ENCODE measurements at regions not wholly inside any gene's neighbourhood (a gene's known extent, or its start where the extent isn't known, plus 50 kb on each side); places are given as distances from the start of the nearest gene placed in this dataset.

- H3K36me3 ChIP-seq: no peaks in the 10 kb centered on the region
- DNase-seq (ENCODE audit: low spot score in 2 of 2): no peak
- no peak overlapping the region for H3K4me3 ChIP-seq
- no peaks in the 10 kb centered on the region for H3K4me1 ChIP-seq
- no peaks in the 10 kb centered on the region for H3K27me3 ChIP-seq
- no peak overlapping the region for H3K27ac ChIP-seq
- 76 to 84% methylated on average over 3 of the region's 3 CpGs for WGBS, 2 donors
- TF ChIP-seq CTCF (IDR thresholded peaks at IDR 0.05): no peak
- TF ChIP-seq EP300 (IDR thresholded peaks at IDR 0.05): no peak
- no peak for TF ChIP-seq POLR2A (IDR thresholded peaks at IDR 0.05)
- no peaks in the 10 kb centered on the region for H3K9me3 ChIP-seq
Observed at GRCh38 chr2:45337481-45337880, 273.6 kb downstream of the SRBD1 start.

- DNase-seq (ENCODE audit: low spot score in 2 of 2): no peak
- Histone ChIP-seq H3K4me1 (no peaks in the 10 kb centered on the region), H3K27ac (no peak overlapping the region), H3K4me3 (no peak overlapping the region), H3K27me3 (no peaks in the 10 kb centered on the region), H3K9me3 (no peaks in the 10 kb centered on the region), H3K36me3 (no peaks in the 10 kb centered on the region)
- TF ChIP-seq POLR2A (IDR thresholded peaks at IDR 0.05) (no peak), CTCF (IDR thresholded peaks at IDR 0.05) (no peak), EP300 (IDR thresholded peaks at IDR 0.05) (no peak)
- 86 to 92% methylated on average over 17 of the region's 17 CpGs for WGBS, 2 donors
Observed at GRCh38 chr2:45334205-45334604, 276.9 kb downstream of the SRBD1 start.

- no peaks in the 10 kb centered on the region for H3K36me3 ChIP-seq
- DNase-seq (ENCODE audit: low spot score in 2 of 2): no peak
- H3K4me1 ChIP-seq: no peaks in the 10 kb centered on the region
- 71 to 88% methylated on average over 1 of the region's 1 CpG for WGBS, 2 donors
- H3K27ac ChIP-seq: no peak overlapping the region
- H3K27me3 ChIP-seq: no peaks in the 10 kb centered on the region
- no peaks in the 10 kb centered on the region for H3K9me3 ChIP-seq
- no peak for TF ChIP-seq EP300 (IDR thresholded peaks at IDR 0.05)
- TF ChIP-seq CTCF (IDR thresholded peaks at IDR 0.05): no peak
- TF ChIP-seq POLR2A (IDR thresholded peaks at IDR 0.05): no peak
- no peak overlapping the region for H3K4me3 ChIP-seq
Observed at GRCh38 chr2:45332567-45332966, 278.5 kb downstream of the SRBD1 start.

GRCh38 chr2:45332094-45332493 is 279.0 kb downstream of the SRBD1 start:
- H3K27ac ChIP-seq: no peak overlapping the region
- no peaks in the 10 kb centered on the region for H3K4me1 ChIP-seq
- H3K27me3 ChIP-seq: no peaks in the 10 kb centered on the region
- no peaks in the 10 kb centered on the region for H3K9me3 ChIP-seq
- no peak for TF ChIP-seq EP300 (IDR thresholded peaks at IDR 0.05)
- no peak for TF ChIP-seq CTCF (IDR thresholded peaks at IDR 0.05)
- no peak for TF ChIP-seq POLR2A (IDR thresholded peaks at IDR 0.05)
- H3K4me3 ChIP-seq: no peak overlapping the region
- H3K36me3 ChIP-seq: no peaks in the 10 kb centered on the region
- DNase-seq (ENCODE audit: low spot score in 2 of 2): no peak

DNA sequence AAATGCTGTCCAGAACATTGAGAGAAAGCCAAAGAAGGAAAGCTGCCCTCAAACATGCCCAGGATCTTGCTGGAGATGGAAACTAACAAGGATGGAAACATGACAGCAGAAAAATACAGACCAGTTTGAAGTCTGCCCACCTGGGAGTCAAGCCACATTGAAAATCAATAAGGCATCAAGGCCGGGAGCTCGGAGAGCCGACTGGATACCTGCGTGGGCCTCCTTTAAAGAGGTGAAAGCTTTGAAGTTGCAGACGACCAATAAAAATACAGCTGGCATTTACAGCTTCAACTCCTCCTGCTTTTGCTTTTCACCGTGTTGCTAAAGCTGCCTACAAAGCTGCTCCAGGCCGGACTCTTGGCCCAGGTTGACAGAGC is 279.7 kb downstream of the SRBD1 start:
- H3K4me1 ChIP-seq: no peaks in the 10 kb centered on the region
- H3K36me3 ChIP-seq: no peaks in the 10 kb centered on the region
- H3K27ac ChIP-seq: no peak overlapping the region
- no peaks in the 10 kb centered on the region for H3K27me3 ChIP-seq
- 79 to 81% methylated on average over 7 of the region's 7 CpGs for WGBS, 2 donors
- H3K4me3 ChIP-seq: no peak overlapping the region
- TF ChIP-seq EP300 (IDR thresholded peaks at IDR 0.05) (no peak), POLR2A (IDR thresholded peaks at IDR 0.05) (no peak), CTCF (IDR thresholded peaks at IDR 0.05) (no peak)
- DNase-seq (ENCODE audit: low spot score in 2 of 2): no peak
- no peaks in the 10 kb centered on the region for H3K9me3 ChIP-seq

All from tibial nerve (tissue), 4 donors.